VCaP (cell line): ENCODE measurements at regions not wholly inside any gene's neighbourhood (a gene's known extent, or its start where the extent isn't known, plus 50 kb on each side); places are given as distances from the start of the nearest gene placed in this dataset.

Experiments used
- H3K27ac ChIP-seq: fragments of 450-650 bp; 2 replicates; pipeline ENCODE4 v1.5.1; 2017
- TF ChIP-seq, protein P1 (sequence below): fragments of 450-650 bp; conservative IDR thresholded peaks from 2 replicates; pipeline ENCODE4 v1.5.1; 2017; ENCODE audit warnings: mild to moderate bottlenecking, moderate library complexity

DNA sequence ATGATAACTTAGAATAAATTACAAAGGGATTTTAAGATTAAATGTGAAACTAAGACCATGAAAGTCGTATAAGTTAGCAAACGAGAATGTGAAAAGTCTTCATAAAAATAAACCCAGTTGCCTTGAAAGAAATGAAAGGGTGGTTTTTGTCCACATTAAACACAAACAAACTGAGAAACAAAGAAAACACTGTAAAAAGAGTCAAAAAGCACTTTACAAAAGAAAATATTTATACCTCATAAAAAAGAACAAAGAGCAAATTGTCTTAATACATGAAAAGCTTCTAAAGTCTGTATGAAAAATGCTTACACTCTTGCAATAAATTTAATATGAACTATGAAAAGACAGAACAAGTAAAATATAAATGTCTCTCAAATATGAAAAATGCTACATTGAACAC lies 865.9 kb upstream of the CADM2 start:
- no peak overlapping the region for H3K27ac ChIP-seq
- TF ChIP-seq, protein P1, sequence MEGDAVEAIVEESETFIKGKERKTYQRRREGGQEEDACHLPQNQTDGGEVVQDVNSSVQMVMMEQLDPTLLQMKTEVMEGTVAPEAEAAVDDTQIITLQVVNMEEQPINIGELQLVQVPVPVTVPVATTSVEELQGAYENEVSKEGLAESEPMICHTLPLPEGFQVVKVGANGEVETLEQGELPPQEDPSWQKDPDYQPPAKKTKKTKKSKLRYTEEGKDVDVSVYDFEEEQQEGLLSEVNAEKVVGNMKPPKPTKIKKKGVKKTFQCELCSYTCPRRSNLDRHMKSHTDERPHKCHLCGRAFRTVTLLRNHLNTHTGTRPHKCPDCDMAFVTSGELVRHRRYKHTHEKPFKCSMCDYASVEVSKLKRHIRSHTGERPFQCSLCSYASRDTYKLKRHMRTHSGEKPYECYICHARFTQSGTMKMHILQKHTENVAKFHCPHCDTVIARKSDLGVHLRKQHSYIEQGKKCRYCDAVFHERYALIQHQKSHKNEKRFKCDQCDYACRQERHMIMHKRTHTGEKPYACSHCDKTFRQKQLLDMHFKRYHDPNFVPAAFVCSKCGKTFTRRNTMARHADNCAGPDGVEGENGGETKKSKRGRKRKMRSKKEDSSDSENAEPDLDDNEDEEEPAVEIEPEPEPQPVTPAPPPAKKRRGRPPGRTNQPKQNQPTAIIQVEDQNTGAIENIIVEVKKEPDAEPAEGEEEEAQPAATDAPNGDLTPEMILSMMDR, result no peak

DNA sequence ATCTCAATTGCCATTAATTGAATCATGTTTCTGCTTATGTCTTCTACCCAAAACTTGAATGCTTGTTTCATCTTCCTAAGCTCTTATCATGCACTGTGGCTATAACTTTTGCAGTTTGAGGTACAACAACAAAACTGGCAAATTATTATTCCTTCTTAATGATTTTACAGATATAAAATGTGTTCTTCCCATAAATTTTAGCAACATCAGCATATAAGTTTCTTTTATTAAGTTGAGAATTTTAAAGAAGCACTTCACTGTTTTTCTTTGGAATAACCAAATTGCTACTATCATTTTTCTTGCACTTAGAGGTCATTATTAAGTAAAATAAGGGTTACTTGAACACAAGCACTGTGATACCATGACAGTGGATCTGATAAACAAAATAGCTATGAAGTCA lies 862.6 kb upstream of the CADM2 start:
- TF ChIP-seq, protein P1, result no peak
- no peak overlapping the region for H3K27ac ChIP-seq

DNA sequence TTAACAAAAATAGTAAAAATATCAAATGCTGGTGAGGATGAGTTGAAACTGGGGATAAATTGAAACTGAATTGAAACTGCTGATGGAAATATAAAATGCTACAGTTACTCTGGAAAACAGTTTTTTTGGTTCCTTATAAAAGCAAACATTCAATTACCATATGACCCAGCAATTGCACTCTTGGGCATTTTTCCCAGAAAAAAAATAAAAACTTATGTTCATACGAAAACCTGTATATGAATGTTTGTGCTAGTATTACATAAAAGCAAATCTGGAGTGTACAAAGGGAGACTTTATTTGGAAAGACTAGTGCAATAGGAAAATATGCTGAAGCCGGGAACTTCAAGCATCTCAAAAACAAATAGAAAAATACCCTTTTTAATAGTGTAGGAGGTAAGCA lies 857.9 kb upstream of the CADM2 start:
- TF ChIP-seq, protein P1, result no peak
- H3K27ac ChIP-seq, result no peak overlapping the region

DNA sequence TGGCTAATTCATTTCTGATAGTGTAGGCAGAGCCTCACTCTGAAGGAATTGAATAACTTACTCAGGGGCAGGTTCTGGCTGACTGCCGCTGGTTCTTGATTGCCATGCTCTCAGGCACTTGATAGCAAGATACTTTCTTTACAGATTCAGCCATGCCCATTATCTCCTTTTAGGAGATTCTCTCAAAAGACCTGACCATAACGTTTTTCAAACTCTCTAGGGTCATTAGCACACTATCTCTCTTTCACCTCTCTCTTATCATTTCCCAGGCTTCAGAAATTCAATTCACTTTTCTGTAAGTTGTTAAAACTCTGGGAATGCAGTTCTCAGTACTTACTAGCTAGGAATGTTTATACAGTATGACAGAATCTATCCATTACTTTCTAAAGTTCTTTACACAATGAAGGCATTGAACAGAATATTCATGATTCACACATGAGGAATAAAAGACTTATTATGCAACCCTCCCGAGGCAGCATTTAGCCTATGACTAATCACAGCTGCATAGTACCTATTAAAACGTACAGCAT lies 850.3 kb upstream of the CADM2 start:
- TF ChIP-seq, protein P1, result no peak
- H3K27ac ChIP-seq, result no peak overlapping the region

DNA sequence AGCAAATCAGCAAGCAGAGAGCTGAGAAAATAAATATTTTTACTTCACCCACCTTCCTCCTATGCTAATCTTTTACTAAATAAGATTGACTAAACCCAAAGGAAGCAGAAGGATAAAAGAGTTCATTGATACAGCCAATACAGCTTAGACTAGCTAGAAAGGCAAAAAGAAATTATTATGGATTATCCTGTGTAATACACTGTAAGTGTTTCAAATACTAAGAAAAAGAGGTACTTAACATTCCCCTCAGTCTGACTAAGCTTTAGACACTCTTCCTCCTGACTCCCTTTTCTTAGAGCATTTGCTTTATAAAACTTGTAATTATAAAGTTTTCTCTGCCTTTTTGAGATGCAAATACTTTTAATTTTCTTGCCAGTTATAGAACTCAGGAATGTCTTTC lies 848.9 kb upstream of the CADM2 start:
- no peak overlapping the region for H3K27ac ChIP-seq
- TF ChIP-seq, protein P1, result no peak

DNA sequence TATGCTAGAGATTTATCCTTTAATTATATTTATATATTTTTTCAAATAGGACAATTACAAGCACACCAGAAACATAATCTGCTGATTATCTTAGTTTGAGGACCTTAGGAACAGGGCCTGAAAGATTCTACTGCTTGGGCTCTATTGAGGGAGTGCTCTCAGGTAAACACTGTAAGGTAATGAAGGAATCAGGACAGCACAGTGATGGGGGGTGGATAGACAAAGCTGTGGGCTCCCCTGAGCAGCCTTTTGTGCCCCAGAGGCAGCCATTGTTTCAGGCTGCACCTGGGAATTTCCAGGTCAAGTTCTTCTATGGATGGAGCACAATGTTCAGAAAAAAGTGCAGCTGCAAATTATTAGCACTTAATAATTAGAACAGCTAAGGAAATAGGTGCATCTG lies 848.0 kb upstream of the CADM2 start:
- TF ChIP-seq, protein P1, result no peak
- no peak overlapping the region for H3K27ac ChIP-seq

DNA sequence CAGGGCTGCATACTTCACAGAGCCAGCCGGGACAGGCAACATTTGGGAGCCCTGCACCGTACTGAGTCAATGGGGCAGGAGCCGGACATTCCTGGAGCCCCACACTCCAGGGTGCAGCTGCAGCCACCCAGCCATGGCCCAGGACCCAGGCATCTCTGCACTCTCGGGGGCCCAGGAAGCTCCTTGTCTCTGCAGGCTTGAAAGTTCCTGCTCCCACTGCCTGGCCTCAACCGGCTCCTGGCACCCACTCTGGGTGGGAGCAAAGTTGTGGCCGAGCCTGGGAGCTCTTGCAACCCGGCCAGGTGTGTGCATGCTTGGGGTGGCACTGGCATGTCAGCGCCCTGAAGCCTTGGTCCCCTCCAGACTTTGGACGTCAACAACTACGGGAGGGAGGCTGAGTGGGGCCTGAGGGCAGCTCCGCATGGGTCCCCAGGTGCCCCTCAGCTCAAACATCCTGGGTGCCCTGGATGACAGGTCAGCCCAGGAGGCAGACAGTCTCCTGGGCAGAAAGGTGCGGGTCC lies 833.5 kb upstream of the CADM2 start:
- TF ChIP-seq, protein P1, result no peak

More for the DNA sequence above, 833.5 kb upstream of the CADM2 start:
- H3K27ac ChIP-seq, result no peak overlapping the region
